ENCODE measurements at regions not wholly inside any gene's neighbourhood (a gene's known extent, or its start where the extent isn't known, plus 50 kb on each side); places are given as distances from the start of the nearest gene placed in this dataset.

- DNase-seq (ENCODE audit: low spot score), result no peak
These were observed 2114.6 kb upstream of the PIK3C3 start for GRCh38 chr18:39840406-39840805.

DNA sequence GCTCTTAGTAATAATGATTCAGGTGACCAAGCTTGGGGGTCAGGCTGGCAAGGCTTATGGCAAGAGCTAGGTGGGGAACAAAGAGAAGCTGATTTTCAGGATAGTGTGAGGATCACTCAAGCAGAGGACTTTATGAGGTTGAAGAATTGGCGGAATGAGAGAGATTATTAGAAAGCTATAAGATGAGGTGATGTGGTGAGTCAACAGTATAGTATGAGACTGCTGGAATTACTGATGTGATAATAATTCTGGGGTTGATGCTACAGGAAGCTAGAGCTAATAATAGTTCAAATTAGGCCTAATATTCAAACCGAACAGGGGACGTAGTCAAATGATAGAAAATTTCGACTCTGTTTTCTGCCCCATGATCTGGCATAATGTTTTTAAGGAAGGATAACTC lies 2115.3 kb upstream of the PIK3C3 start:
- DNase-seq (ENCODE audit: low spot score), result no peak

GRCh38 chr18:39838831-39839230 lies 2116.2 kb upstream of the PIK3C3 start:
- no peak for DNase-seq (ENCODE audit: low spot score)

DNA sequence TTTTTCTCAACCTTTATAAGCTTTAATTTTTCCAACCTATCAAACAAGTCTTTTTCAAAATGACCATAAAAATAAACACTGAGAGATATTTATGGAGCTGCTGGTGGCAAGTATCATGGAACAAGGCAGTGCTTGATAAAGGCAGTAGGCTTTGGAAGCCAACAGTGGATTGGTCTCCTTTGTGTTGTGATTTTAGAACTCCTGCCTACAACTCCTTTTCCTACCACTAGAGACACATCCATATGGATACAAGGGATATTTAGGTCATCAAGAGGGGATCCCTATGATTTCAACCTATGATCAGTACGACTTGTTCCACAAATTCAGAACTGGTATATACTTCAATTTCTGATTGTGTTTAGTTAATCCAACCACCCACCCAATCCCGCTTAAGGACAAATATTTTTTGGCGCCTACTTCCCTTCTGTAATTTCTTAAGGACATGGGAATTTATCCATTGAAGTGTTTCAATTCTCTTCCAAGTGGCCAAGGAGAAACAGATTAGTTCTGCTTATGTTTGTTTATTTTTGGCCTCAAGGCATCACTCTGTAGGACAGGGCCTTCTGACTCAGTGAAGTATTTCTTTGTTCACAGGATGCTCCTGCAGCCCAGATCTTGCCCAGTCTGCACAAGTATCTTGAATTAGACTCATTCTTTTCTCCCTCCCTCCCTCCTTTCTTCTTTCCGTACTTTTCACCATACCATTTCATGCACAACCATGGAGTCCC lies 2119.6 kb upstream of the PIK3C3 start:
- no peak for DNase-seq (ENCODE audit: low spot score)

- DNase-seq (ENCODE audit: low spot score), result no peak
These were observed 2120.4 kb upstream of the PIK3C3 start for GRCh38 chr18:39834636-39835035.

GRCh38 chr18:39825485-39826150 lies 2129.4 kb upstream of the PIK3C3 start:
- no peak for DNase-seq (ENCODE audit: low spot score)

DNA sequence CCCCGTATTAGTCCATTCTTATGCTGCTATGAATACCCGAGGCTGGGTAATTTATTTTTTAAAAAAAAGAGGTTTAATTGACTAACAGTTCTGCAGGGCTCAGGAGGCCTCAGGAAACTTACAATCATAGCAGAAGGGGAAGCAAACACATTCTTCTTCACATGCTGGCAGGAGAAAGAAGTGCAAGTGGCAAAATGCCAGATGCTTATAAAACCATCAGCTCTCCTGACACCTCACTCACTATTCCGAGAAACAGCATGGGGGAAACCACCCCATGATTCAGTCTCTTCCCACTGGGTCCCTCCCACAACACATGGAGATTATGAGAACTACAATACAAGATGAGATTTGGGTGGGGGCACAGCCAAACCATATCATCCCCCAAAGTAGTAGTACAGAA lies 2148.5 kb upstream of the PIK3C3 start:
- no peak for DNase-seq (ENCODE audit: low spot score)

- DNase-seq (ENCODE audit: low spot score), result no peak
These were observed 2149.8 kb upstream of the PIK3C3 start for GRCh38 chr18:39805218-39805617.

DNA sequence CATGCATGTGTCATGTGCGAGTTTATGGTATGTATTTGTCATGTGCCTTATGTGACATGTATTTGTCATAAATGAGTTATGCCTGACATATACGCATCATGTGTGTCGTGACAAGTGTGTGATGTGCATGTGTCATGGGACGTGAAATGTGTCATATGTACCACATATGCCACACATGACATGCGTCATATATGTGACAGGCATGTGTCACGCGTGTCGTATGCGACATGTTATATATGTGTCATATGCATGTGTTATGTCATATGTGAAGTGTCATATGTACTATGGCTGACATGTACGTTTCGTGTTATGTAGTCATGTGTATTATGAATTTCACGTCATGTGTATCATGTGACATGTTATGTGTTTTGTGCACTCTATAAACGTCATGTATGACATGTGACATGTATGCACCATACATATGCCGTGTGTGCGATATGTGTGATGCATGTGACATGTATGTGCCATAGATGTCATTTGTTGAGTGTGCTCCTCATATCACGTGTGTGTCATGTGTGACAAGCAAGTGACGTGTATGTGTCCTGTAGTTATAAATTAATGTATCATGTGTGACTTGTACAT lies 2152.3 kb upstream of the PIK3C3 start:
- DNase-seq (ENCODE audit: low spot score), result no peak

GRCh38 chr18:39801848-39802247 lies 2153.2 kb upstream of the PIK3C3 start:
- DNase-seq (ENCODE audit: low spot score), result no peak

DNA sequence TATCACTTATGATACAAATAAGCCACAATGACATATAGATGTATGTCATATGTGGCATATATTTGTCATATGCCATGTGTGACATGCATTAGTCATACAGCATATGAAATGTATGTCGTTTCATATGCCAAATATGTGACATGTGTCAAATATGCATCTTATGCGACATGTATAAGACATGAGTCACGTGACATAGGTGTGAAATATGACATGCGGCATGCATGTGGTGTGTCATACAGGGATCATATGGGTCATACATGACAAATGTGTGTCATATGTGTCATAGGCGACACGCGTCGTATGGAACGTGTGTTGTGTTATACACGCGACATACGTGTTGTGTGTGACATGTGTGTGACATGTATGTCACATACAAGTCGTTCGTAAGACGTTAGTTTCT lies 2154.0 kb upstream of the PIK3C3 start:
- no peak for DNase-seq (ENCODE audit: low spot score)

GRCh38 chr18:39799006-39799405 lies 2156.0 kb upstream of the PIK3C3 start:
- DNase-seq (ENCODE audit: low spot score), result no peak

DNA sequence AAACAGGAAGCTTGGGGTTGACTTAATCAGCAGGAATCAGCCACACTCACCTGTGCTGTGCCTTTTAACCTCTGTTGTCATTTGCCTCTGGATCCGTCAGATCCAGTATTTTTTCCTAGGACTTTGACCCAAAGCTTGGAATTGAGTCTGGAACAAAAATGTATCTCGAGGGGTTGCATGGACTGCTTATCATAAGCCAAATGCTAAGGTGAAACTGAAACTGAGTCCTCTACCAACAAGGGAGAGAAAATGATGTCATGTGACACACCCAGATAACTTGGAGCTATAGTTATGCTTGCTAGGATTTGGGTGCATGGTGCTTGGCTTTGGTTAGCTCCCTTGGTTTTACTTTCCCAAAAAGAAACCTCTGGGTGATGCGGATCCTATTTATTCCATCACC lies 2158.6 kb upstream of the PIK3C3 start:
- no peak for DNase-seq (ENCODE audit: low spot score)

DNA sequence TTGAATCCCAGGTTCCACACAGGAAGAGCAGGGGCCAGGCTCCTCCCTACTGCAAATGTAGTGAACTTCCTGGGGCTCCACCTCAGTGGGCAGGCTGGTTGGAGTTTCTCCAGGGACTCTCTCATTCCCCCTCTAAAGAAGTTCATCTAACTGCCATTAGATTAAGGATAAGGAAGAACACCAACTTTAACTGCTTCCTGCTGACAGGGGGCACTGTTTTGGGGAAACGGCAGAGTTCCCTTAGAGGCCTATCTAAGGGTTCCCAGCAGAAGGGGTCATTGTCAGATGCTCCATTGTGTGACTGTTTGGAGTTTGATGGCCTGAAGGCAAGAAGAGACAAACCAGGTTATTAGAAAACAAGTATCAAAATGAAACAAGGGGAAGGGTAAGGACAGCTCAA lies 2159.7 kb upstream of the PIK3C3 start:
- DNase-seq (ENCODE audit: low spot score), result no peak

DNA sequence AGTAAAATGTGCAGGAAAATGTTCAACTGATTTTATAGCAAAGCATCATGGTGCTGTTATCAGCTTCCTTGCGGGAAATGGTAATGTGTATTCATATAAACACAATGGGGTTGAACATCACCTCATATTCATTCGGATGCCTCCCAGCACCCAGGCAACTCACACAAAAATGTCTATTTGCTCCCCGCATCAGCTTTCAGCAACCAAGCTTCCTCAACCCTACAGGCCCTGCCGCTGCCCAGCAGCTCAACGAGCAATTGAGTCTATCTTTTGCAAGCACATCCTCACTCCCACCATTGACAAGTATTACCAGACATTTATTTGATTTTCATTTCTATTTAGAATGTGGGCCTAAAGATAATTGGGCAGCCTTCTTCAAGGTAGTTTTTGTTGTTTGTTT lies 2161.4 kb upstream of the PIK3C3 start:
- no peak for DNase-seq (ENCODE audit: low spot score)

GRCh38 chr18:39788383-39788782 lies 2166.7 kb upstream of the PIK3C3 start:
- DNase-seq (ENCODE audit: low spot score), result no peak

DNA sequence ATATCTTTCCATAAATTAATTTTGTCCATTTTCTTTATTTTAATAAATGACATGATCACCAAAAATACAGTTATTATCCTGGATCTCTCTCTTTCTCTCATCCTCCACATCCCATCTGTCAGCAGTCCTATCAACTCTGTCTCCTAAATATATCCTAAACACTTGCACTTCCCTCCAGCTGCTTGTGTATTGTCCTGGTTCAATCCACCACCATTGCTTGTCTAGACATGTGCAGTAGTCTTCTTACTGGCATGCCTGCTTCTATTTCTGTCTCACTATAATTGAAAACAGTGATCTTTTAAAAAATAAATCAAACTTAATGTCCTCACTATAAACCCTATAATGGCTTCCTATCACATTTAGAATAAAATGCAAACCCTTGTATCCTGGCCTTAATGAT lies 2168.6 kb upstream of the PIK3C3 start:
- DNase-seq (ENCODE audit: low spot score), result no peak

DNA sequence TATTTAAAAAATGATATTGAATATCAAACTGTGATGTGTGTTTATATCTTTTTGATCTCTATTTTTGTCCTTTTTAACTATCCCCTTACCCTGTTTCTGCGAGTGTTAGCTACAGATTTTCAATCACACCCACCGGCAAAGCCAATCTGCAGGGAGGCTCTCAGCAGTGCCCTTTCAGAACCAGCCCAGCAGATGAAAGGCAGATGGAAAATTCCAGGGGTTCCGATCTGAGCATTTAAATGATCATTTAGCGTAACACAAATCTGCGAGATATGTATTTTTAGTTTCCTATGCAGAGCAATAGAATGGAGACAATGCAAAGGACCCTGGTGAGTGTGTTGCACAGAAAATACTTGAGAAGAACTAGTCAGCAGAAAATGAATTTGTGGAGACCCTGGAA lies 2170.5 kb upstream of the PIK3C3 start:
- DNase-seq (ENCODE audit: low spot score), result no peak

DNA sequence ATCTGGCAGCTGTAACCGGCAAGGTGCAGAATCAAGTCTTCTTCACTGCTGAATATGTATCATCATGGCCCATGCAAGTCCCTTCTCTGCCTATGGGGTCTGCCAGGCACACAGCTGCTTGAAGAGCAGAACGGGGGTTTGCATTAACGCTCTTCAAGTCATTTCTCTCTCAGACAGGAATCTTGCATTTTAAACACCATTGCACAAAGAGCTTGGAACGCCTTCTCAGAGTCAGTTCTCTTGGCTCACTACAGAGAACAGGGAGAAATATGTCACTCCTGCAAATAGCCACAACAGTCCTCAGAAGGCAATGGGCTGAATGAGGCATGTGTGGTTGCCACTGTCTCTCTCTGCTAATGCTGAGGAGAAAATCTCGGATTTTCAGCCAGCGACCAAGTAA lies 2173.5 kb upstream of the PIK3C3 start:
- DNase-seq (ENCODE audit: low spot score), result no peak

DNA sequence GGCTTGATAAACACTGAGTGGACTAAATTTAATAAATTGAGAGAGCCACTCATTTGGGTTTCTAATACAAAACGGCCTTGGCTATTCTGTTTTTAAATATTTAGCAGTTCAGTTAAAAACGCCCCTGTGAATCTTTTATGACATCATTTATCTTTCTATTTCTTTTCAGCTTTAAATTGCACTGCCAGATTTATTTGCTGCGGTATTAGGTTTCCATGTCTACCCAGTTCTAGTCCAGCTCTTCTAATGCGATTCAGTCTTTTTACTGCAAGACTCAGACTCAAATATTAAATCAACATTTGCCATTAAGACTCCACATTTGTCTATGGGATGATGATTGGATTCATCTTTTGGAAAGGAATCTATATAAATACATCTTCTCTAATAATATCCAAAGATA lies 2174.3 kb upstream of the PIK3C3 start:
- DNase-seq (ENCODE audit: low spot score), result no peak

- DNase-seq (ENCODE audit: low spot score), result peak; percentile 71
These were observed 2175.1 kb upstream of the PIK3C3 start for GRCh38 chr18:39779926-39780325.

GRCh38 chr18:39776766-39777165 lies 2178.3 kb upstream of the PIK3C3 start:
- DNase-seq (ENCODE audit: low spot score), result no peak

DNA sequence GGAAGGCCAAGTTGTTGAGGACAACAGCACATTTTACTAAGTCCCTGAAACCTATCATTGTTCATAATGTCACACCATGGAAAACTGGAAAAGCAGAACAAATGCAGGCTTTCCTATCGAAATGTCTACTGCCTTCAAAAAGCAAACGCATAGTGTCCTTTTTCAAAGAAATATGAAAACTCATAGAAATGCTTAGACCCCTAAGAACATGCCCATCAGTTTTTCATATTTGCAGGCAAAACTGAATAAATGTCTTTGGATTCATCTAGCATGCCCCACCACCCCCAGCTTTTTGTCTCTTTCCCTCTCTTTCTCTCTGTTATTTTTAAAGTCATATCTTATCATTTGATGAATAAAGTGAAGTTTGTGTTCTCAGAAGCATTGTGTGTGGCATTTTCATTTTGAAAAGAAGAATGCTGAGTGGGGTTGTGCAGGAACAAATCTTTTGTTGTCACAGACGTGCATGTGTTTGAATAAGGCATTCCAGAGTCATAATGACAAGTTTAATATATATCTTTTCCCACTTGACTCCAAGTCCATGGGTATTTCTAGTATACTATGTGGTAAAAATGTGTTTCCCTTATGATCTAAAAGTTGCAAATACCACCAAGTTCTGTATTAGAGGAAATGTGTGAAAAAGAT lies 2180.0 kb upstream of the PIK3C3 start:
- DNase-seq (ENCODE audit: low spot score), result no peak
